ENCODE measurements at regions not wholly inside any gene's neighbourhood (a gene's known extent, or its start where the extent isn't known, plus 50 kb on each side); places are given as distances from the start of the nearest gene placed in this dataset.

- intact Hi-C loops (cut with DNase I; ENCODE audit: low total_unique reads): no loop called here
- TF ChIP-seq CTCF (IDR thresholded peaks at IDR 0.05) (no peak), POLR2A (IDR thresholded peaks at IDR 0.05) (no peak)
- H3K27me3 ChIP-seq: no peaks in the 10 kb centered on the region
Measured at GRCh38 chr11:70614034-70614681, 215.8 kb downstream of the CTTN start.

GRCh38 chr11:70615036-70615875 is 216.9 kb downstream of the CTTN start:
- TF ChIP-seq CTCF (IDR thresholded peaks at IDR 0.05): no peak
- no peak for TF ChIP-seq POLR2A (IDR thresholded peaks at IDR 0.05)
- no peaks in the 10 kb centered on the region for H3K4me1 ChIP-seq
- no peak overlapping the region for H3K27ac ChIP-seq
- H3K4me3 ChIP-seq: no peak overlapping the region
- no peak for DNase-seq
- no peaks in the 10 kb centered on the region for H3K9me3 ChIP-seq
- intact Hi-C loops (cut with DNase I; ENCODE audit: low total_unique reads): no loop called here
- H3K36me3 ChIP-seq: no peaks in the 10 kb centered on the region
- no peaks in the 10 kb centered on the region for H3K27me3 ChIP-seq

More at GRCh38 chr11:70614034-70614681, 215.8 kb downstream of the CTTN start:
- Histone ChIP-seq H3K27ac (no peak overlapping the region), H3K9me3 (no peaks in the 10 kb centered on the region), H3K36me3 (no peaks in the 10 kb centered on the region), H3K4me1 (no peaks in the 10 kb centered on the region), H3K4me3 (no peak overlapping the region)
- DNase-seq: no peak

GRCh38 chr11:70616317-70616716 is 218.0 kb downstream of the CTTN start:
- no peak overlapping the region for H3K27ac ChIP-seq
- TF ChIP-seq POLR2A (IDR thresholded peaks at IDR 0.05): no peak
- TF ChIP-seq CTCF (IDR thresholded peaks at IDR 0.05): no peak
- intact Hi-C loops (cut with DNase I; ENCODE audit: low total_unique reads): no loop called here
- no peak for DNase-seq
- H3K36me3 ChIP-seq: no peaks in the 10 kb centered on the region
- H3K4me1 ChIP-seq: no peaks in the 10 kb centered on the region
- no peaks in the 10 kb centered on the region for H3K9me3 ChIP-seq
- no peak overlapping the region for H3K4me3 ChIP-seq
- H3K27me3 ChIP-seq: no peaks in the 10 kb centered on the region

GRCh38 chr11:70616938-70617654 is 218.8 kb downstream of the CTTN start:
- H3K27ac ChIP-seq: no peak overlapping the region
- H3K36me3 ChIP-seq: no peaks in the 10 kb centered on the region
- no peak for DNase-seq
- H3K4me3 ChIP-seq: no peak overlapping the region
- H3K9me3 ChIP-seq: no peaks in the 10 kb centered on the region
- H3K4me1 ChIP-seq: no peaks in the 10 kb centered on the region
- intact Hi-C loops (cut with DNase I; ENCODE audit: low total_unique reads): no loop called here
- no peak for TF ChIP-seq CTCF (IDR thresholded peaks at IDR 0.05)
- no peak for TF ChIP-seq POLR2A (IDR thresholded peaks at IDR 0.05)
- H3K27me3 ChIP-seq: no peaks in the 10 kb centered on the region
